GM21381 (cell line): ENCODE measurements at regions not wholly inside any gene's neighbourhood (a gene's known extent, or its start where the extent isn't known, plus 50 kb on each side); places are given as distances from the start of the nearest gene placed in this dataset.
"Not testable (repeated sequence)": the region's sequence is repeated elsewhere in the genome, so short reads cannot be mapped to it uniquely, and the experiment has no call there.

Experiments used
- ATAC-seq: cut with Tn5 transposase; IDR thresholded peaks from one replicate; pipeline ENCODE4 v1.9.1; 2021; ENCODE audit warnings: mild to moderate bottlenecking, moderate library complexity; ENCODE audit not compliant: unreplicated experiment

DNA sequence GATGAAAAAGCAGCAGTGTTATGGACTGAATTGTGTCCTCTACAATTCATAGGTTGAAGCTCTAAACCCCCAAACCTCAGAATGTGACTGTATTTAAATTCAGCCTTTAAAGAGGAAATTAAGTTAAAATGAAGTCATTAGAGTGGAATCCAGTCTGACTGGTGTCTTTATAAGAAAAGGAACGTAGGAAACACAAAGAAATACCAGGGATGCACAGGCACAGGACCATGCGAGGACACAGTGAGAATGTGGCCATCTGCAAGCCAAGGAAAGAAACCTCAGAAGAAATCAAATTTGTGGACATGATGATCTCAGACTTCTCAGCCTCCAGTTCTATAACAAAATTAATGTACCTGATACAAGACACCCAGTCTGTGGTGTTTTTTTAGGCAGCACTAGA, 971.2 kb upstream of the CDH9 start:
- ATAC-seq: no peak

DNA sequence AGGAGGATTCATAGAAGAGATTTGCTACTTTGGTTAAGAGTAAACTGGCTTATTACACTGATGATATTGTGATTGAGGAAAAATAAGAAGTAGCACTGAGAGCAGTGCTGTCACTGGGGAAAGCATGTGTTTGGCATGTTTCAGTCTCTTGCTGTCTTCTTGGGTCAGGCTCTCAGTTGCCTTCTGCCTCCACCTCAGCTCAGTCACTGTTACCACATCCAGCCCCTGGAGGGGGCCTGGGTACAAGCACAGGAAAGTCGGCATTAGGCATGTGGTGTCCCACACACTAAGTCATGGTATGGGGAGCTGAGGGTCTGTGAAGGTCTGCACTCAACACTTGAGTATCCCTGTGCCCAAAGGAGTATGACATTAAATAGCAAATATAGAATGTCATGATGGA, 958.3 kb upstream of the CDH9 start:
- ATAC-seq: no peak

DNA sequence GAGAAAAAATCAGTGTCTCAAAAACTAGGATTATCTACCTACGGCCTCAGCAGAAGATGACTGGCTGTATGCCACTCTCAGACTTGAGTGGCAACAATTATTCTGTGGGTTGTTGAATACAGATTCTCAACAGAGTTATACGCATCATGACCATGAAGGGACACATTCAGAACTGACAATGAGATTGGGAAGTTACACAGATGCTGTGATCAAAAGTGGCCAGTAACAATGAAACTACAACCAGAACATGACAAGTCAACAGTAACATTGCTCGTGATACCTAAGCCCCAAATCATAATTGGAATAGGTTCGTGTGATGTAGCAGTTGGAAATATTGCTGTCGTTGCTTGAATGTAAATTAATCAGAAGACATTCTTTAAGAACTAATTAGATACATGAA, 957.5 kb upstream of the CDH9 start:
- ATAC-seq: no peak

DNA sequence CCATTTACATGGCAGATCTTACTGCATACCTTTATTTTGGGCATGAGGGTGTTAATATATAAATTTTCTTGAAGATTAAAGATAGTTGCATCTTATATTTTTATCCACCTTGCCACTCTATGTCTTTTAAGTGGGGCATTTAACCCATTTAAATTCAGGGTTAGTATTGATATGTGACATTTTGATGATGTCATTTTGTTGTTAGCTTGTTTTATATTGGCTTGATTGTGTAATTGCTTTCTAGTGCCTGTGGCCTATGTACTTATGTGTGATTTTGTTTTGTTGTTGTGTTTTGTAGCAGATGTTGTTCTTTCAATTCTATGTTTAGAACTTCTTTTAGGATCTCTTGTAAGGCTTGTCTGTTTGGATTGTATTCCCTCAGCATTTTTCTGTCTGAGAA, 939.9 kb upstream of the CDH9 start:
- no peak for ATAC-seq

DNA sequence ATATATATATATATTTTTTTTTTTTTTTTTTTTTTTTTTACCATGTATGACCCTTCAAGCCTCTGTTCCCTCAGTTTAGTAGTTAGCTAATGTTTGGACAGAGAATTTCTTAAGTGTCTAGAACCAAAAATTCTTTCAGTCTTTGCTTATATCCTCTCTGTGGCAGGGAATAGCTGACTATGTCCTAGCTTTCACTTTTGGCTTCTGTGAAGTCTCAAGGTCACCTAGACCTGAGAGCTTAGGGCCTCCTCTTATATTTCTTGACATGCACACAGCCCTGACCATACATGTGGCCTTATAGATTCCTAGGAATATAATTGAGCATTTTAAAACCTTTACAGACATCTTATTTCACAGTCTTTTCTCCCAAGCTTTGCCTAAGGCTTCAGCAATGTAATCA, 930.8 kb upstream of the CDH9 start:
- ATAC-seq: no peak

DNA sequence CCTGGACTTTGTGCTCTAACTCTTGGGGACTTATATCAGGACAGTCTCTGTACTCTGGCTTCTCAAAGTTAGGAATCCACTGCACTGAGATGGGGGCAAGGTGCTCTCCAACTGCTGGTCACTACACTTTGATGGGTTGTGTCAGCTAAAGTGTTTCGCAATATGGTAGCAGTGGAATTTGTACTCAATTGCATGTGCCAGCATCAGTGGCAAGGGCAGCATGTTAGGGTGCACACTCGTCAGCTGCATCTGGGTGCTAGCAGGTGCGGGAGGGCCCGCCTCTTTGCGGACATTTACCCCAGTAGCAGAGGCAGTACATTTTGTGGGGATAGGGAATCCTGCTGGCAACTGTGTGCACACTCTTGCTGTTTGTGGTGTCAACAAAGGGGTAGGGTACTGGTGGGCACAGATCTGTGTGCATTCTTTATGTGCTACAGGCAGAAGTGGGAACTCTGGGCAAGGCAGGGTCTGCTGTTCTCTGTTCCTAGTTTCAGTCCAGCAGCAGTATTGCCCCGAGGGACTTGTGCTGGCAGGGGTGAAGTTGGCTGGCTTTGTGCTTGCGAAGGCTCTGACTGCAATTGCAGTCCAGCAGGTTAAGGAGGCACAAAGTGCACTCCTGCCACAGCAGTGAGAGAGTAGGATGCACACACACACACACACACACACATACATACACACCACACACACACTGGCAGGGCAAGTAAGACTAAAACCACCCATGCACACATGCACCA, 924.8 kb upstream of the CDH9 start:
- ATAC-seq: no peak

DNA sequence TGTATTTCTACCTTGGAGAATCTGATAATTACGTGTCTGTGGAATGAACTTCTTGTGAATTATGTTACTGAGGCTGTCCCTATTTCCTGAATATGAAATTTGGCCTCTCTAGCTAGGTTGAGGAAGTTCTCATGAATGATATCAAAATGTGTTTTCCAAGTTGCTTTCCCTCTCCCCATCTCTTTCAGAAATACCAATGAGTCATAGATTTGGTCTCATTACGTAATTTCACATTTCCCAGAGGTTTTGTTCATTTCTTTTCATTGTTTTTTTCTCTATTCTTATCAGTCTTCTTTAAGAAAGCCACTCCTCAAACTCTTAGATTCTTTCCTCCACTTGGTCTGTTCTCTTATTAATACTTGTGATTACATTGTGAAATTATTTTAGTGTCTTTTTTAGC, 923.8 kb upstream of the CDH9 start:
- no peak for ATAC-seq

DNA sequence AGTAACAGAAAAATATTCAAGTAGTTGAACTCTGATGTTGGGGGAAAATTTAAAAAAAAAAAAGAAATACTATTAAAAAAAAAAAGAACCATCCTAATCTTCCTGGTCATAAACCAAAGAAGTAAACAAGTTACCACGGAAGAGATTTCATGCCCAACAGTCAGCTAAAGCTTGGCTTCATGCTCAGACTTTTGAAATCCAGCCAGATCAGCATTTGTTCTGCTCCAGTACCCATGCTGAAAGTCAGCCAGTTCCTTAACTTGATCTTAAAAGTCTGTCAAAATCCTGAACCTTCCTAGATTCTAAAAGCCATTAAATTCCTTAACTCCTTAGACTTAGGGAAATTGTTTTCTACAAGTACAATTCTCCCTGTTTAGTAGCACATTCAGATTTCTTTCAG, 908.7 kb upstream of the CDH9 start:
- ATAC-seq: no peak

DNA sequence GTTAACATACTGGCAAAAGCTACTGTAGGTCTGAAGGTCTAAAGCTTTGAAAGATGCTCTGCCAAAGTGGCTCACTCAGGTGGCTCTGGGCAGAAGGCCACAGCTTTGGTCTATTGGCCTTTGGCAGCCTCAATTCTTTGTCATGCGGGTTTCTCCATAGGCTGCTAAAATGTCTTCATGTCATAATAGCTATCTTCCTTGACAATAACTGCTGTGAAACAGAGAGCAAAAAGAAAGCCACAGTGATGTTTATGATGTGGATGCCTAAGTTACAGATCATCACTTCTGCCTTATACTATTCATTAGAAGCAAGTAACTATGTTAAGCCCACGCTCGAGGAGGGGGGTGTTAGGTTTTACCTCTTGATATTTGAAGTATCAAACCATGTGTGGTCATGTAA, 906.1 kb upstream of the CDH9 start:
- no peak for ATAC-seq

DNA sequence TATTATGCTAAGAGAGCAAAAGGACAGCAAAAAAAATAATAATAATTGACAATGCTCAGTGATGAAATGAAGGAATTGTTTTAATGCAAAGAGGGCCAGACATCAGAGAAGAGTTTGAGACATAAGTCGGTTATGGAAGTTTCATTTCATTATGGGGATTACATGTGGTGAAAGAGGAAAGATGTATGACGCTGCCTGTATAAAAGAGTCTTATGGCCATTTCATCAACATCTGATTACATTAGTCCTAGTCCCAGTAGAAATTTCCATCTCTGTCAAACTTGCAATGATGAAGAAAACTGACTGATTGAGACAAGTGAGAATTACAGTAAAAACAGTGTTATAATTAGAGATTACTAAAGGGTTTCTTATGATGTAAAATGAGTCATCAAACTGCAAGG, 900.6 kb upstream of the CDH9 start:
- ATAC-seq: no peak

DNA sequence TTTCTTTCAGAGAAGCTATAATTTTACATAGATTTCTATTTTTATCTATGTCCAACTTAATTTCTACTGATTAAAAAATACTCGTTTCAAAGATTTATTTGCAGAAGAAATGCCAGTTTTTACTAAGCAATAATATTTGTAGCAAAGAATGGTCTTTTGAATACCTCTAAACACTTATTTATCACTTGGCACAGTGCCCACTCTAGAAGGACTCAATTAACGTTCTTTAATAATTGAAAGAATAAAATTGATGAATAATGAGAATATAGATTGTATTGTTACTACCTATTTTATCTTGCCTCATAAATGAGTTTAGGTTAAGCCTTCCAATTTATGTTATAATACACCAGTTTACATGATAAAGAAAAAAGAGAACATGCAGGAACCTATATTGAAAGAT, 889.7 kb upstream of the CDH9 start:
- ATAC-seq: no peak

DNA sequence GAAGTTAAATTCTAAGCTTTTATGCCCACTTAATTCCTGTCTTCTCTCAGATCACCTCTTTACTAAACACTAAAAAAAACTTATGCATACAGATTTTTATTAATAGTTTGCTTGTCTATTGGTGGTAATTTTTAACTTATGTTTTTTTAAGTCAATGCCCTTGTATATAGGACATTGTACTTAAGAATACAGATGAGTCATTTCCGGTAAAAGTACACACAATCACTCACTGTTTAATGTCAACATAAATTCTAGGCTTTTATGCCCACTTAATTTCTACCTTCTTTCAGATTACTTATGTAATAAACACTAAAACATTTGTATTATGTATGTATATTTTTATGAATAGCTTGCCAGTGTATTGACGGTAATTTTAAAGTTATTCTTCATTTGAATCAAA, 872.8 kb upstream of the CDH9 start:
- ATAC-seq: no peak

DNA sequence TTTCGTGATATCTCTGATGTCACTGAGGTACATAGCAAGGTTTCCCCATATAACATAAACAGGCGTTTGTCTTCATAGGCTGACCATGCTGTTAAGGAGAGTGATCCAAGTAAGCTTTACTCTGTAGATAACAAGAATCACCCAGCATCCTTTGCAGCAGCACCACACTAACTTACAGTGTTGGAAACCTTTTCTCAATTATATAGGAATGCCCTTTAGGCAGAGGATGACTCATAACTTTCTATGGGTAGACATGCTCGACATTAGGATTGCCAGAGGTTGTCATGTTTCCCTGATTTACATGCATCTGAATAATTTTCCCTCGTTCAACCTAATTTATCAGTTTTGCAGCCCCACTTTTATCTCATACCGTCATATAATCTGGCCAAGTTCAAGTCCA, 870.0 kb upstream of the CDH9 start:
- no peak for ATAC-seq

DNA sequence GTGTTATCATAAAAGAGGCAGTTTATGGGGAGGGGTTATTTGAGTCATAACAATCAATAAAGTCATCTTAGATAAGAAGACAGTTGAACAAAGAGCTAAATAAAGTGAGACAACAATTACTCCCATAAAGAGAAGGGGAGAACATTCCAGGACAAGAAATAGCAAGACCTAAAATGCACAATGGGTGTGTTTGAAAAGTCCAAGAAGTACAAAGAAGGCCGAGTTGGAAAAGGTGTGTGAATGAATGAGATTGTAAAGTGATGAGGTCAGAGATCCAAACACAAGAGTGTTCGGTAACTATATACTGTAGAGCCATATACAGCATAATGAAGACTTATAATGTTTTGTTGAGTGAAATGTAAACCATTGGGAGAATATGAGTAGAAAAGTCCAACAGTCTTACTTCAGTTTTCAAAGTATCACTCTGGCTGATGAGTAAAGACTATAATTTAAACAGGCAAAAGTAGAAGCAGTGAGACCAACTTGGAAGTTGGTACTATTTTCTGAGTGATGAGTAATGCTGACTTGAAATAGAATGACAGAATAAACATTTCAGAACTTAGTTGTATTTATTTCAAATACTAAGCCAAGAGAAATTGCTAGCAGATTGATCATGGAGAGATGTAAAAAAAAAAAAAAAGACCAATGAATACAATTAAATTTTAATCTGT, 868.7 kb upstream of the CDH9 start:
- no peak for ATAC-seq

DNA sequence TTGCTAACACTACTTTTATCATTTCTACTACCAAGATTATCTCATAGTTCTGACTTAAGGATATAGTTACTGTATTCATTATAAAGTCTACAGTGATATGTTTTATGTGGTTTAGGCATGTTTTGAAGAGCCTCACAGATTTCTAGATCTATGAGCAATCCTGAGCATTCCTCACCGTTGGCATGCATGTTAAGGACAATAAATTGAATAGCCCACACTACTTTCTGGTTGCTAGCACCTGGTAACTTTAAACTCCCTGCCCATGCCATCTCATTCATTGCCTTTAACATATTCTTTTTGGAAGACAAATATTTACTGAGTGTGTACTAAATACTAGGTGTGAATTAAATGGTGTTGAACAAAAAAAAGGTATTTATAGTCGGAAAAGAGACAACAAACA, 868.1 kb upstream of the CDH9 start:
- no peak for ATAC-seq

DNA sequence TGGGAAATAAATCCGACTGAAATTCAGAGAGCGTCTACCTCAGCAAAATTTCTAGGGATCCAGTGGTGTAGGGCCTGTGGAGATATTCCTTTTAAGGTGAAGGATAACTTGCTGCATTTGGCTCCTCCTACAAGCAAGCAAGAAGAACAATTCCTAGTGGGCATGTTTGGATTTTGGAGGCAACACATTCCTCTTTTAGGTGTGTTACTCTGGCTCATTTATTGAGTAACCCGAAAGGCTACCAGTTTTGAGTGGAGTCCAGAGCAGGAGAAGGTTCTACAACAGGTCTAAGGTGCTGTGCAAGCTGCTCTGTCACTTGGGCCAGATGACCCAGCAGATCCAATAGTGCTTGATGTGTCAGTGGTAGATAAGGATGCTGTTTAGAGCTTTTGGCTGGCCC, 862.4 kb upstream of the CDH9 start:
- ATAC-seq: no peak

DNA sequence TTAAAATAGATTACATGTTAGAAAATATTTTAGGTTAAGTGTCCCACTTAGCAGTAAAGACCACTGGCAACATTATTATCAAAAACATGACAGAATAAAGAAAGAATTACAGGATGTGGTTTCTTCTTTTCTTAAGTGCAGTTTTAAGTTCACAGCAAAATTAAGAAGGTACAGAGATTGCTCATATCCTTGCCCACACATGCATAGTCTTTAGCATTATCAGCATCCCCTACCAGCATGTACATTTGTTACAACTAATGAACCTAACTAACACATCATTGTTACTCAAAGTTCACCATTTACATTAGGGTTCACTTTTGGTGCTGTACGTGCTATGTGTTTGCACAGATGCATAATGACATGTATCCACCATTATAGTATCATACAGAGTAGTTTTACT, 837.7 kb upstream of the CDH9 start:
- ATAC-seq: no peak

DNA sequence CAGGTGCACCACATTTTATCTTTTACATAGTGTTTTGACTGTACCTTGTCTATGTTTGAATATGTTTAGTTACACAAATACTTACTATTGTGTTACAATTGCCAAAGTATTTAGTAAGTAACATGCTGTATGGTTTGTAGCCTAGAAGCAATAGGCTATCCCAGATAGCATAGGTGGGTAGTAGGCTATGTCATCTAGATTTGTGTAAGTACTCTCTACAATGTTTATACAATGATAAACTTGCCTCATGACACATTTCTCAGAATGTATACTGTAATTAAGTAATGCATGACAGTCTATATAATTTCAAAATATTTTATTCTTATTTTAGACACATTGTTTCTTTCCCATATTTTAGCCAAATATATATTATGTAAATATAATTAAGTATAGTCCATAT, 836.8 kb upstream of the CDH9 start:
- no peak for ATAC-seq

DNA sequence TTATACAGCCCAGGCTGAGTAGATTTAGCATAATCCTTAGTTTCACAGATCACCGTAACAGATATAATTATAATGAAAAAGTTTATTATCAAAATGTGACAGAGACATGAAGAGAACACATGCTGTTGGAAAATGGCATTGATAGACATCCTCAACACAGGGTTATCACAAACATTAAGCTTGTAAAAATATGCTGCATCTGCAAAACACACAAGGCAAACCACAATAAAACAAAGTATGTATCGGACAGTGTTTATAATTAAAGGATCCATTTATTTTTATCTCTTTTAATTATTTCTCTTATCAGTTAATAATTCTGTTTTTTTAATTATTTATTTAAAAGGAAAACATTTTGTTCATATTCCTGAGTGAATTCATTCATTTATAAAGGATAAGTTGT, 829.9 kb upstream of the CDH9 start:
- no peak for ATAC-seq

DNA sequence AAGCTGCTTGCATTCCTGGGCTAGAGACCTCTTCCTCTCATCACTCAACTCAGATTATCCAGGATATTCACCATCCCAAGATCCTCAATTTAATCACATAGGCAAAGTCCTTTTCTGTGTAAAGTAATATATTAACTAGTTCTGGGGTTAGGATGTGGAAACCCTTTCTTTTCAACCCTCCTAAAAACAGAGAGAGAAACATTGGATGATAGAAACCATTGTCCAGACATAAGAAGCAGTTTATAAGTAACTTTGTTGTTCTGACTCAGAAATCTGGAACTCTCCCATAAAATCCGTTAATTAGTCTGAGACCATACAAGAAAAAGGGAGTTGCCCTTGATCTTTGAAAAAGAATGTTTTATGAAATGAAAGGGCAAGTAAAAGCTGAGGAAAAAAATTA, 817.1 kb upstream of the CDH9 start:
- ATAC-seq: no peak

DNA sequence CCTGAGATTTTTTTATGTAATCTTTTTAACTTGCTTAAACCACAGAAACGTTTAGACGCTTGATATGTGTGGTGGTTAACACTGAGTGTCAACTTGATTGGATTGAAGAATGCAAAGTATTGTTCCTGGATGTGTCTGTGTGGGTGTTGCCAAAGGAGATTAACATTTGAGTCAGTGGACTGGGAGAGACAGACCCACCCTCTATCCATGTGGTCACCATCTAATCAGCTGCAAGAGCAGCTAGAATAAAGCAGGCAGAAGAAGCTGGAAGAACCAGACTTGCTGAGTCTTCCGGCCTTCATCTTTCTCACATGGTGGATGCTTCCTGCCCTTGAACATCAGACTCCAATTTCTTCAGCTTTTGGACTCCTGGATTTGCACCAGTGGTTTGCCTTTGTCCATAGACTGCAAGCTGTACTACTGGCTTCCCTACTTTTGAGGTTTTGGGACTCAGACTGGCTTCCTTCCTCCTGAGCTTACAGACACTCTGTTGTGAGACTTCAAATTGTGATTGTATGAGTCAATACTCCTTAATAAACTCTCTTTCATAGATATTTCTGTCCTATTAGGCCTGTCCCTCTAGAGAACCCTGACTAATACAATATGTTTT, 816.0 kb upstream of the CDH9 start:
- no peak for ATAC-seq

DNA sequence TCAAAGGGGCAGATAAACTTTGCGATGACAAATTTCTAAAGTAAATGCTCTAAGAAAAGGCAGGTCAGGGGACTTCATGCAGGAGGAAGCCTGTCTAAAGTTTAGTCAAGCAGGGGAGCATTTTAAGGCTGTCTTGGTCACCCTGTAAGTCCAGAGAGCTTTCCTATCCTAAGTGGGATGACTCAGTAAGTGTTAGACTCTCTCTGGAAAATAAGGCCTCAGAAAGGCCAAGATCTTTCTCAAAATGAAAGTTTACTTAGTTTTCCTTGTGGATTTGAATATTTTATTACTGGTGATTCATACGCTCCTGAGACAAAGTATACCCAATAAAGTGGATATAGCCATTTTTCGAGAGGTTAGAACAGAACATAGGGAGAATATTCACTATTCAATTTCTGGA, 806.9 kb upstream of the CDH9 start:
- no peak for ATAC-seq

DNA sequence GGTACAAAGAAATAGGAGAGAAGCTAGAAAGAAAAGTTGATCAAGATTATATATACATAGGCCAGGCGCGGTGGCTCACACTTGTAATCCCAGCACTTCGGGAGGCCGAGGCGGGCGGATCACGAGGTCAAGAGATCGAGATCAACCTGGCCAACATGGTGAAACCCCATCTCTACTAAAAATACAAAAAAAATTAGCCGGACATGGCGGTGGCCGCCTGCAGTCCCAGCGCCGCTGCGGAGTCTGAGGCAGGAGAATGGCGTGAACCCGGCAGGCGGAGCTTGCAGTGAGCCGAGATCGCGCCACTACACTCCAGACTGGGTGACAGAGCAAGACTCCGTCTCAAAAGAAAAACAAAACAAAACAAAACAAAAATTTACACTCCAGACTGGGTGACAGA, 798.3 kb upstream of the CDH9 start:
- ATAC-seq: not testable (repeated sequence)
